ENCODE measurements at regions not wholly inside any gene's neighbourhood (a gene's known extent, or its start where the extent isn't known, plus 50 kb on each side); places are given as distances from the start of the nearest gene placed in this dataset.

DNA sequence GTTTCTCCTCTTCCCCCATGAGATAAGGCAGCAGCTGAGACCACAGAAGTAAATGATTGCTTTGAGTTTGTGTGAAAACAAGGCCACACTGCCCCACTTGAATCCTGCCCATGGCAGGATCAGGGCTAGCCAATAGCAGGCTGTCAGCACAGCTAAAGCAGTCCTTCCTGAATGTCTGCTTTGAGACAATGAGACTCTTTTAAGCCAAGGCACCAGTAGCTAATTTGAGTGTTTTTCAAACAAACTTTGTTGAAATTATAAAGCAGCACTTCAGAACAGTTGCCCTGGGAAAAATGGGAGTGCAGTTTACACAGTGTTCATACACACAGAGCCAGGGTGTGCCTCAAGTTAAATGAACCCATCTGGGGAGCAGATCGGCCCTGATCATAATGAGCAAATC lies 103.5 kb upstream of the OR5AK2 start:
- in situ Hi-C loops (cut with MboI) = no loop called here
- H2AFZ ChIP-seq (ENCODE audit: control insufficient read depth, low read depth, low read length) = no peak overlapping the region
- DNase-seq (ENCODE audit: low read depth, low spot score) (no peak), ATAC-seq (no peak), FAIRE-seq (no peak)
- WGBS (ENCODE audit: insufficient coverage, insufficient replicate concordance, low lambda C conversion rate, missing lambda C conversion rate) = 5% methylated on average over 1 of the region's 1 CpG
- H3K4me2 ChIP-seq (ENCODE audit: control insufficient read depth, insufficient read depth) = no peak overlapping the region
- no TSS peak for BruUV-seq (replicated peaks)
- ChIA-PET CTCF (interaction anchor here (0.6 to 2.0 kb wide), 2 partner anchors 9 to 92 kb away, joined by 3 to 5 read pairs; no protein-coding TSS in a partner anchor), SMC1A (ENCODE audit: uncharacterized antibody, unreplicated experiment) (no interaction called here), POLR2A (no interaction called here), RAD21 (ENCODE audit: unreplicated experiment) (no interaction called here)
- no peaks in the 10 kb centered on the region for H3K27me3 ChIP-seq (replicated peaks in 1 of 2; ENCODE audit: control insufficient read depth in 2 of 2, insufficient read depth in 2 of 2, low read length in 1 of 2)
- no peaks in the 10 kb centered on the region for H4K20me1 ChIP-seq (ENCODE audit: control insufficient read depth, insufficient read depth)
- H3K79me2 ChIP-seq (ENCODE audit: control insufficient read depth, insufficient read depth, low read length) = no peaks in the 10 kb centered on the region
- H3K36me3 ChIP-seq (ENCODE audit: control insufficient read depth in 2 of 2, insufficient read depth in 2 of 2, low read length in 1 of 2) = no peaks in the 10 kb centered on the region
- intact Hi-C loops (cut with micrococcal nuclease; ENCODE audit: unreplicated experiment) = no loop called here
- TF ChIP-seq SMAD1 (IDR thresholded peaks at IDR 0.05; ENCODE audit: low read depth, partially characterized antibody) (no peak), SREBF1 (IDR thresholded peaks at IDR 0.05; ENCODE audit: low read length) (no peak), SIX5 (IDR thresholded peaks at IDR 0.05; ENCODE audit: low read depth, low read length, severe bottlenecking) (no peak), LARP7 (IDR thresholded peaks at IDR 0.05) (no peak), E4F1 (IDR thresholded peaks at IDR 0.05; ENCODE audit: borderline replicate concordance, partially characterized antibody) (no peak), RCOR1 (conservative IDR thresholded peaks at IDR 0.05; ENCODE audit: low read depth, low read length) (no peak), CREM (IDR thresholded peaks at IDR 0.05; ENCODE audit: low read depth) (no peak), ZZZ3 (IDR thresholded peaks at IDR 0.05; ENCODE audit: control insufficient read depth, insufficient read length, low read depth) (no peak), HSF1 (IDR thresholded peaks at IDR 0.05; ENCODE audit: low read depth, low read length) (no peak), BRCA1 (IDR thresholded peaks at IDR 0.05; ENCODE audit: low read depth, low read length) (no peak), FOS (IDR thresholded peaks at IDR 0.05; ENCODE audit: borderline replicate concordance, extremely low read depth, insufficient read length) (no peak), ZNF207 (IDR thresholded peaks at IDR 0.05; ENCODE audit: borderline replicate concordance) (no peak), YBX1 (IDR thresholded peaks at IDR 0.05) (no peak), SPI1 (IDR thresholded peaks at IDR 0.05; ENCODE audit: borderline replicate concordance, insufficient read depth, low read depth, low read length) (no peak), CHD1 (IDR thresholded peaks at IDR 0.05; ENCODE audit: low read depth, low read length) (no peak)
- TF ChIP-seq, protein P1, sequence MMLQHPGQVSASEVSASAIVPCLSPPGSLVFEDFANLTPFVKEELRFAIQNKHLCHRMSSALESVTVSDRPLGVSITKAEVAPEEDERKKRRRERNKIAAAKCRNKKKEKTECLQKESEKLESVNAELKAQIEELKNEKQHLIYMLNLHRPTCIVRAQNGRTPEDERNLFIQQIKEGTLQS (IDR thresholded peaks at IDR 0.05; ENCODE audit: borderline replicate concordance, extremely low read depth, low read depth, low read length) = no peak
- TF ChIP-seq, protein P2, sequence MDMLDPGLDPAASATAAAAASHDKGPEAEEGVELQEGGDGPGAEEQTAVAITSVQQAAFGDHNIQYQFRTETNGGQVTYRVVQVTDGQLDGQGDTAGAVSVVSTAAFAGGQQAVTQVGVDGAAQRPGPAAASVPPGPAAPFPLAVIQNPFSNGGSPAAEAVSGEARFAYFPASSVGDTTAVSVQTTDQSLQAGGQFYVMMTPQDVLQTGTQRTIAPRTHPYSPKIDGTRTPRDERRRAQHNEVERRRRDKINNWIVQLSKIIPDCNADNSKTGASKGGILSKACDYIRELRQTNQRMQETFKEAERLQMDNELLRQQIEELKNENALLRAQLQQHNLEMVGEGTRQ (IDR thresholded peaks at IDR 0.05; ENCODE audit: borderline replicate concordance, low read depth, low read length) = no peak
- no peaks in the 10 kb centered on the region for H3K9me3 ChIP-seq (replicated peaks; ENCODE audit: control insufficient read depth, insufficient read depth, low read length)
- H3K4me3 ChIP-seq = no peak overlapping the region
- no peak overlapping the region for H3K9ac ChIP-seq (ENCODE audit: control insufficient read depth, insufficient read depth, low read length)
- H3K4me1 ChIP-seq (ENCODE audit: control insufficient read depth, insufficient read depth, low read length) = no peaks in the 10 kb centered on the region
- no peak overlapping the region for H3K27ac ChIP-seq (ENCODE audit: control insufficient read depth, insufficient read depth)

Measured in GM12878 (cell line).